ENCODE measurements at regions not wholly inside any gene's neighbourhood (a gene's known extent, or its start where the extent isn't known, plus 50 kb on each side); places are given as distances from the start of the nearest gene placed in this dataset.
"Not testable (repeated sequence)": the region's sequence is repeated elsewhere in the genome, so short reads cannot be mapped to it uniquely, and the experiment has no call there.

DNA sequence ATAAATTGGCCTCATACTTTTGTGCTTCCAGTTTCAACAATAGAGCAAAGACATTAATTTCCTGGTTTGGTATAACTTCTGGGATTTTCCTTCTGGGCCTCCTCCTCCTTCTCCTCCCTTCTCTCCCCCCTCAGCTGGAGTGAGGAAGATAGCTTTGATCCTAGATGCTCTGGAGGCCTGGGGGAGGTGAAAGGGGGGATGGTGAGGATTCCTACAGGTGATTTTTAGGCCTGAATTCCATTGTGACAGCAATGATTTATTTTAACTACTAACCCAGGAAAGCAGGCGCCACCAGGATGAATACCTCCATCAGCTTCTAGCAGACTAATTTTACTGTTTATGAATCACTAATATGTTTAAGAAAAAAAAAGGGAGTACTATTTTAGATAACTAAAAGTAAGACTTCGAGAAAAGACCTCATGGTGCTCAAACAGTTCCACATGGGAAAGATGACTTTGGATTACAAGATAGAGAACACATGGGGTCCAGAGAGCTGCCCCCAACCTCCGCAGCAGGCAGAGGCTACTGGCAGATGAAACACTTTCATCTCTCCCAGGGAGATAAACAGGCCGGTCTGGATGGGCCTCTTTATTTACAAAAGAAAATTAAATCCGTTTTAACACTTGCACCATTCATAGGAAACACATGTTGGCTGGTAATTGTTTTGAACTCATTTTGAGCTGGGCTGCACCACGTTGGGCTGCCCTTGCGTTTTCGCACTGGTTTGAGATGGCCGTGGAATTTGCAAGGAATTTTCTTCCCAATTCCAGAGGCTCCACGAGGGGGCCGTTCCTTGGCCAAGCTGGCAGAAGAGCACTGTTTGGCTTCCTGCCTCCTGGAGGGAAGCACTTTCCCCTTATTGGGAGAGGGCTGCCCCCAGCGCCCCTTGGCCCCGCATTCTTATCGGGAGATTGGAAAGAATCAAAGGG is 125.1 kb upstream of the STX18 start:
- DNase-seq (ENCODE audit: low spot score): no peak

DNA sequence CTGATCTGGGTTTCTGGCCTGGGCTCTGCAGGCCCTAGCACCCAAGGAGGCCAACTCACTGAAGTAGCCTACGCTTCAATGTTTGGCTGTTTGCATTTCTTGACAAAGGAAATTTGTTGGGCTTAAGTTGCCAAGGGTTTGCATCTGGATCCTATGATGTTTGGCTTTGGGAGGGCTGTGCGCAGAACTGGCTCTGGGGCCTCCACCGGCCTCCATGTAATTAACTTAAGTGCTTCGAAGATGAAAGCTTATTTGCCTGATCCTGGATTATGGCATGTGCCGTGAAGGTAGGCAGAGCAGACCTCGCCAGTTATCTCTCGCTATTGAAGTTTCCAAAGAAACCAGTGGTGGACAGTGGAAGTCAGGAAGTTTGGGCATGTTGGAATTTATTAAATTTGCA is 124.3 kb upstream of the STX18 start:
- no peak for DNase-seq (ENCODE audit: low spot score)

DNA sequence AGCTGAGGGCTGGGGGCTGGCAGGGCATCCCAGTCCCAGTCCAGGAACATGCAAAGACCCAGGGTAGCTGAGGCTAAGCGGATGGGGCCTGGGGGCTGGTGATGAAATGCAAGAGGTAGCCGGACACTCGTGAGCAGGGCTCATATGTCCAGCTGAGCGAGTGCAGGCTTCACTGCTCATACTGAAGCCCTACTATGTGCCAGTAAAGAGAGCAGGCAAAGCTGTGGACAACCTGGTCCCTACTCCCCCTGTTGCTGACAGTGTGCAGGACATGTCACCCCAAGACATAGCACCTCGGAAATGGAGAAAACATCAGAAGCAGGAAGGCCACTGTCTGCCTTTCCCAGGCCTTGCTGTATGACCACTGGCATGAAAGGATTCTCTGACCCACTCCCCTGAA is 122.4 kb upstream of the STX18 start:
- DNase-seq (ENCODE audit: low spot score): no peak

DNA sequence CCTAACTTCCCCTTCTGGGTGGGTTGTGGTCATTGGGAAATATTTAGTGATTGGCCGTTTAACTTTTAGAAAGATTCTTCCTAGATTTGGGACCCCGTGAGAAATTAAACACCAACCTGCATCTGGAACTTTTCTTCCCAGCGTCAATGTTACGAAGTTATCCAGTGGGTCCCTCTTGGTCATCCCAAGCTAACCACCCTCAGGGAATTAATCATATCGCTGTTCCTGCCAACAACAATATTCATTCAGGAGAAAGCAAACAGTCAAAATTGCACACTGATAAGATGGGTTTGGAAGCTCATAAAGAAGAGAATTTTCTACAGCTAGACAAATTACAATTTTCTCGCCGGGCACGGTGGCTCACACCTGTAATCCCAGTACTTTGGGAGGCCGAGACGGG is 121.2 kb upstream of the STX18 start:
- peak; percentile 67 for DNase-seq (ENCODE audit: low spot score)

DNA sequence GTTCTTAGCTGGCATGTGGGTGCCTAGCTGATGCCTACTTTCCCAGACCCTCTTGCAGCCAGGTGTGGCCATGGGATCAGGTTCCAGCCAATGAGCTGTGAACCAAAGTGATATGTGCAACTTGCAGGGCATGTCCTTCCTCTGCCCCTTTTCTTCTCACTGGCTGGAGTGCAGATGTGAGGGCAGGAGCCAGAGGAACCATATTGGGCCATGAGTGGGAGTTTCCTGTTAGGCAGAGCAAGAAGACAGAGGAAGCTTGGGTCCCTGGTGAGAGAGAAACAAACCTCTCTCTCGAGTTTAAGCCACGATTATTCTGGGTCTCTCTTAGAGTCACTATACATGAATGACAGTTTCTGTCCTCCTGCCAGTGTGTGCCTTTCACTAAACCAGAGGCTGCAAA is 120.4 kb upstream of the STX18 start:
- no peak for DNase-seq (ENCODE audit: low spot score)

DNA sequence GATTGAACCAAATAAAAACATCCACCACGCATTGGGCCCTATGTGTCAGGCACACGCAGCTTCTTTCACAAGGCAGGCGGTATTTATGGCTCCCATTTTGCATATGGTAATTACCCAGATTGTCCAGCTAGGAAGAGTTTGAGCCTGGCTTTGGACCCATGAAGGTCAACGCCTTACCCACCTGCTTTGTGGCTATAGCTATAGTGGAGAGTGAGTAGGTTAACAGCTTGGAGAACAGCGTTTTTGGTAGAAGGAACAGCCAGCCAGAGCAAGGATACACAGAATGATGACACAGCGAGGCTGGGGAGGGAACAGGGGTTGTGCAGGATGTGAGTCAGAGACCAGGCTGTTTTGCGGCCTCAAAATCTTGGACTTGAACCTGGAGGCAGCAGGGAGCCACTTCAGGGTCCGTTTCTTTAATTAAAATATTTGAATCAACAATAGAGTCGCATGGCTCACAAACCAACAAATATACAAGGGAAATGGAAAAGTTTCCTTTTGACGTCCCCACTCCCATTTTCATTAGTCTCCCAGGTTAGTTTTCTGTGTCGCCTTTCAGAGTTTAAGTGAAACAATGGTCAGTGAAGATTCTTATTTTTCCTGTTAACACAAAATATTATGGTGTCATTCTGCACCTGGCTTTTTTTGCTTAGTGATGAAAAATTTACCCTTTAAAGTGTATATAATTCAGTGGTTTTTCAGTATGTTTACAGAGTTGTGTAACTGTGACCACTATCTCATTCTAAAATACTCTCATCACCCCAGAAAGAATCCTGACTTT is 118.2 kb upstream of the STX18 start:
- peak; percentile 94 for DNase-seq (ENCODE audit: low spot score)

DNA sequence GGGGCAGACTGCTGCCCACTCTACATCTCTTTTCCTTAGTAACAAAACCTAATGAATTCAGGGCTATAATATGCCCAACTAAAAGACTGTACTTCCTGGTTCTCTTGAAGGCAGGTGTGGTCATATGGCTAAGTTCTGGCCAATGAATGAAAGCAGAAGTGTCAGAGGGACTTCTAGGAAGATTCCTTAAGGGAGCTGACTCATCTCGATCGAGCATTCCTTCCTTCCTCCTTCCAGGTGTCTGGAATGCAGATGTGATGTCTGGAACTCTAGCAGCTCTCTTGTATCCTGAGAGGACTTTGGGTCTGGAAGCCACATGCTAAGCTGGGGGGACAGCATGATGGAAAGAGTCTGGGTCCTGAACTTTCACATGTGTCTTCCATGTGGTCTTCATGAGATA is 116.2 kb upstream of the STX18 start:
- DNase-seq (ENCODE audit: low spot score): no peak

DNA sequence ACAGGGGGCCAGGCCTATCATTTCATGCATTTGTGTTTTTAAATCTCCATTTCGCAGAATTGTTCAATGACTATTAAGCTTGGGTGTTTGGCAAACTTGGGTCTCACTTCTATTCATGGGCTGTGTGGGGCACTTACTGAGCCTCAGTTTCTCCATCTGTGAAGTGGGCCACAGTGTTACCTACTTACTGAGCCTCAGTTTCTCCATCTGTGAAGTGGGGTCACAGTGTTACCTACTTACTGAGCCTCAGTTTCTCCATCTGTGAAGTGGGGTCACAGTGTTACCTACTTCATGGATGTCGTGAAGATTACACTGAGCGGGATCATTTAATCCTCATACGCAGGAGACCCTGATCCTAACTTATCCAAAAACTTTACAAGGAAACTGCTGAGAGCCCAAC is 115.1 kb upstream of the STX18 start:
- no peak for DNase-seq (ENCODE audit: low spot score)

DNA sequence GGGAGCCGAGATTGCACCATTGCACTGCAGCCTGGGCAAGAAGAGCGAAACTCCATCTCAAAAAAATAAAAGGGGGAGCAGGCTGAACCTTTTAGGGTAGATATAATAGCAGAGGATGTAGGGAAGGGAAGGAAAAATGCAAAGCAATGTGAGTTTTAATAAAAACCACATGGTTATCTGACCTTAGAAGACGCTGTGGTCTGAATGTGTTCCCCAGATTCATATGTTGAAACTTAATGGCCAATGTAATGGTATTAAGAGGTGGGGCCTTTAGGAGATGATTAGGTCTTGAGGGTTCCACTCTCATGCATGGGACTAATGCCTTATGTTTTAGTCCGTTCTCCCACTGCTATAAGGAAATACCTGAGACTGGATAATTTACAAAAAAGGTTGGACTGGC is 114.1 kb upstream of the STX18 start:
- DNase-seq (ENCODE audit: low spot score): no peak

DNA sequence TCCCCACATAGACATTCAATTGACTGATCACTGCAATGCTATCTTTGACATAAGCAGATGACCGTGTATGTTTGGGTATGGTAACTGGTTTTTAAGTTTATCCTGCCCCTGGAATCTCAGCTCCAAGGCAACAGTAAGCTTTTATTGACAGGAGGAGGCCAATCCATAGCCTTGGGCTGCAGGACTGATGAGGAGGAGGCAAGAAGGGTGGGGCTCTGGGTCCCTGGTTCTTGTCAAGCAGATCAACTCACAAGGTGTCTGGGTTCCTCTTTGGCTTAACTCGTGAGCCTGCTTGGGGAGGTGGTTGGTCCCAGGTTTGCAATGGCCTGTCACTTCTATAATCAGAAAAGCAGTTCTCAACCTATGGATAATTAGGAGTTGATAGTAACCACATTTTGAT is 113.2 kb upstream of the STX18 start:
- DNase-seq (ENCODE audit: low spot score): no peak

DNA sequence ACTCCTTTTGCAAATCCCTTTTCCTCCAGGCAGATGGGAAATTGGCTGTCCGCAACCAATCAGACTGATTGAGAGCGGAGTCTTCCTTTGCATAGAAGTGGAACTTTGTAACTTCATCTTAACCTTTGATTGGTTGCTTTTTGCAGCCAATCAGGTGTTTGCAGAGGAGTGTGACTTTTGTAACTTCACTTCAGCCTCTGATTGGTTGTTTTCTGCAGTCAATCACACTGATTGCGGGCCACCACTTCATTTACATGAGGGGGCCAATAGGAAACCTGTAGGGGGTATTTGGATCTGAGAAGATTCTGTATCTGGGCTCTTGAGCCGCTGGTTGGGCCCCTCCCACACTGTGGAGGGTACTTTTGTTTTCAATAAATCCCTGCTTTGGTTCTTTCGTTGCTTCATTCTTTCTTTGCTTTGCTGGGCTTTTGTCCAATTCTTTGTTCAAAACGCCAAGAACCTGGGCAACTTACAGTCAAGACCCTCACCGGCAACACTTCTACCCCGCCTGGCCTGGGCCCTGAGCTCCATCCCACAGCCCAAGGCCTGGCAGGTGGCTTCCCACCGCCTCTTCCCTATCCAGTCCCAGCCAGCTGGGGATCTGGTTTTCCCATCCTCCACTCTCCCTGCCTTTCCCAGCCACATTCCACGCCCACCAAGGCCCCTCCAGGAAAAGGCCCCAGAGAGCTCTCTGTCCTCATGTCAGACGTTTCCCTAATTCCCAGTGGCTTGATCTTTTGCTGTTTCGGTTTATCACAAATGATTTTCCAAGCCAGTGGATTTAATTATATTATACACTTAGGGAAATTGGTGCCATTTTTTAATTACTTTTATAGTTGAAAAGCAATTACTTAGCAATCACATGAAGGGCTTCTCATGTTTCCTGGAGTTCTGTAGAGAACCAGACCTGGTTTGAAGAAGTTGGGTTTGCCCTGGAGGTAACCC is 110.2 kb upstream of the STX18 start:
- no peak for DNase-seq (ENCODE audit: low spot score)

DNA sequence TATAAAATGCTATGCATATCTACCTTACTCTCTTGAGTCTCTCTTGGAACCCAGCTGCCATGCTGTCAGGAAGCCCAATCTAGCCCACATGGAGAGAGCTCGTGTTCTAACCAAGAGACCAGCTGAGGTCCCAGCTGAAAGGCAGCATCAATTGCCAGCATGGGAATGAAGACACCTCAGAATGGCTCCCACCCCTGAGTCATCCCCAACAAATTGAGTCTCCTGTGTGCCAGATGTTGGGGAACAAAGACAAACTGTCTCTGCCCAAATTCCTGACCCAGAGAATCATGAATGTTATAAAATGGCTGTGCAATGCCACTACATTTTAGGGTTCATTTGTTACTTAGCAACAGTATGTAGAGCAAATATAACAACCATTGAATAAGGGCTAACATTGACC is 105.2 kb upstream of the STX18 start:
- DNase-seq (ENCODE audit: low spot score): no peak

DNA sequence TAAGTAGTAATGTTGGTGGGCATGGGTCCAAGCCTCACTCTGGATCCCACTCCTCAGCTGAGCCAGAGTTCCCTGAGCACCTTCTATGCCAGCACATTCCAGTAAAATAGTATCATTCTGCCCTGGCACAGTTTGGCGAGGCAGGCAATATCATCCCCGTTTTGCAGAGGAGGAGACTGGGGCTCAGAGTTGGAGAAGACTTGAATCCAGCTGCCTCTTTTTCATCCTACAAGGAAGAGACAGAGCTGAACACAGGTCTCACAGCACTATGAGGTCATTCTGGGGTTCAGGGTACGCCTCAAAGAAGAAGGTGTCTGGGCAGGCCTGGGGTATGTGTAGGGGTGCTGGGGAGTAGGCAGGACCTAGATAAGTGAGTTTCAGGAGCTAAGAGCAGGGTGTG is 103.9 kb upstream of the STX18 start:
- no peak for DNase-seq (ENCODE audit: low spot score)

DNA sequence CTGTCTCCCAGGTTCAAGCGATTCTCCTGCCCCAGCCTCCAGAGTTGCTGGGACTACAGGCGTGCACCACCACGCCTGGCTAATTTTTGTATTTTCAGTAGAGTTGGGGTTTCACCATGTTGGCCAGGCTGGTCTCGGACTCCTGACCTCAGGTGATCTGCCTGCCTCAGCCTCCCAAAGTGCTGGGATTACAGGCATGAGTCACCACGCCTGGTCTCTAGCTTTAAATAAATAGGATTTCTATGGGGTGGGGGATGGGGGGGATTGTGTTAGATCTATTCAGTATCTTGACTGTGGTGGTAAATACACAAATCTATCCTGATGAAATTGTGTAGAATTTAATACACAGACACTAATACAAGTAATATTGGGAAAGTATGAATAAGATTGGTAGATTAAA is 102.4 kb upstream of the STX18 start:
- not testable (repeated sequence) for DNase-seq (ENCODE audit: low spot score)

DNA sequence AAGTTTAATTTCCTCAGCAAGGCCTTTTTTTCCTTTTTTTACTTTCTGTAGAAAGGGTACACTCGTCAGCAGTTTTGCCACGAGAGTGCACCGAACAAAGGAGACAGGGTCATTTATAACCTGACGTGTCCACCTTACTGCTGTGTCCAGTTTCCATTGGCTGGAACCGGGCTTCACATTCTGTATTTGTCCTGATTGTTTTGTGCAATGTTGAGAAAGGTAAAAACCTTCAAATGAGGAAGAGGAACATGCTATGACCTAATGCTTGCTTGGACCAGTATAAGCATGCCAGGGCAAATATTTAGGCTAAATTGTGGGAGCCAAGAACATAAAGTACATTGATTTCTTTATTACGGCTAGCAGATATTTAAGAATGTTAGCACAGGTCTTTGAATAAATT is 101.9 kb upstream of the STX18 start:
- DNase-seq (ENCODE audit: low spot score): not testable (repeated sequence)

DNA sequence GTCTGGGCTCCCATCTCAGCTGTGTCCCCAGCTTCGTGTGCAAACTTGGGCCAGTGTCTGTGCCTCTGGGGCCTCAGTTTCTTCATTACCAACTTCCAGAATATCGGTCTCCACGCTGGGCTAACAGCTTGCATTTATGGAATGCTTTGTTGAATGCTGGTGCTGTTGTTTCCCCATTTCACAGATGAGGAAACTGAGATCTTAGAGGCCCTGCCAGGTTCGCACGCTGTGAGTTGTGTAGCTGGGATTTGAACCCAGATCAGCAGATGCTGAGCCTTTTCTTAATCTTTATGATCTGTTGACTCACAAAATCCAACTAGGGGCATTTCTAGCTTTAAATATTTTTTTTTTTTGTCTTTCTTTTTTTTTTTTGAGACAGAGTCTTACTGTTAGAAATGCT is 101.5 kb upstream of the STX18 start:
- no peak for DNase-seq (ENCODE audit: low spot score)

DNA sequence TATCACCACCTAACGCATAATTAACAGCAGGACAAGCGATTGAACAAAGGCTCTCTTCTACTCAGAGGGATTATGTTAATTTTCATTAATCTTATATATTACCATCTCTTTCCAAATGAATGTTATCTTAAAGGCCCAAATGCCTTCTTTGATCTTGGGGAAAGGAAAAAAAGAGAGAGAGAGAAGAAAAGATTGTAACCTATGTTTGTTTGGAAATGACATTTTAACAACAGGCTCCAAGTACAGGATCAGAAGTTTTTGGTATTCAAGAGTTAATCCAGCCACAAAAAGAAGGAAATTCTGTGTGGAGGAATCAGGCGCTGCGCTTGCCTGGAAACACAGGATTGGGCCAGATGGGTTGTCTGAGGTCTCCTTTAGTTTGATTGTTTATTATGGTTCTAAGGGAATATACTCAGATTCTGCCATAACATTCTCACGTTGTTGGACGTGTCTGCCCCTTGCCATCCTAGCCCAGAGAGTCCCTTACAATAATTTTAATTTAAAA is 100.7 kb upstream of the STX18 start:
- DNase-seq (ENCODE audit: low spot score): no peak

DNA sequence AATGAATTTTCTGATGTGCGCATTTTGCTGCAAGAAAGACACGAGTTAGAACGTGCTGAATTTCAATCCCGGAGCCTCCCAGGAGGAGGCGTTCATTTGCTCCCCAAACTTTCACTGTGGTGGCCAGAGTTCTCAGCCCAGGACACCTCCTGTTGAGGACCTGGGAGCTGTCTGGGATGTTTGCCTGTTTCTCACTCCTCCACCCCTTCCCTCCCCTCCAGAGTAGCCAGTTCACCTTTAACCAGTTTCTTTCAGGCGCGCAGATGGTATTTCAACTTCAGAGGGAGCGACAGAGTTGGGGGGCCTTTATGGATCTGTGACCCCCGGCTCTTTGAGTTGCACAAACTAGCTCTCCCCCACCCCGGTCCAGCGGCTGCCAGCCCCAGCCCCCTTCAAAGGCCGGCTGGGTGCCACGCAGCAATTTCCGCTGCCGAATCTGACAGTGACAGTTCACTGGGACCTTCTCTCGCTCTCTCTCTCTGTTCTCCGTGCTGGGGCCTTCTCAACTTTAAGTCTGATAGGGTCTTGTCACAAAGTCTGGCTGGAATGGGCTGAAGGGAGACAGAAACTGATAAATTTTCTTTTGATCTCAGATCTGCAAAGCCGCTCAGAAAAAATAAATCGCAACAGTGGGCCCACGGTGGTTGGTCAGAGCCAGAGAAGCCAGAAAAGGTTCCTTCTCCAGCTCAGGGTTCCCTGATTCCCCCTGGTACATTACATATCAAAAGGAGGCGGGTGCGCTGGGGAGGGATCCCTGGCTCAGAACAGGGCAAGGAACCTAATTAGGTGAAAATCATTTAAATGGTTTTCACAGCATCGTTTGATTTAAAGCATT is 100.0 kb upstream of the STX18 start:
- no peak for DNase-seq (ENCODE audit: low spot score)

DNA sequence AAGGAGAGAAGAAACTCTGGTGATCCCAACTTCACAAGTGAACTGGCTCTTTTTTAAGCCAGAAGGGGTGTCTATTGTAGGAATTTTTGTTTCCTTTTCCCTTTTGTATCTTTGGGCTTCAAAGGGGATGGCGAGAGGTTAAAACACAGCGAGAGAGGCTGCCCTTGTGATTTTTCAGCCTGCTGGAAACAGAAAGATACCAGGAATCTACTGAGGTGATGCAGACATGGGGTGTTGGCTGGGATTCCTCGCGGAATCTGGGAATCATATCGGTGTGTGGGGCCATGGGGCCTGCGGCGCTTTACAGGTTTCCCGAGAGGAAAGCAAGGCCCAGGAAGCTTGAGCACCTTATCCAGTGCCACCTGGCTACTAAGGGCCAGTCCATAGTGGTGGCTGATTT is 99.4 kb upstream of the STX18 start:
- DNase-seq (ENCODE audit: low spot score): no peak

DNA sequence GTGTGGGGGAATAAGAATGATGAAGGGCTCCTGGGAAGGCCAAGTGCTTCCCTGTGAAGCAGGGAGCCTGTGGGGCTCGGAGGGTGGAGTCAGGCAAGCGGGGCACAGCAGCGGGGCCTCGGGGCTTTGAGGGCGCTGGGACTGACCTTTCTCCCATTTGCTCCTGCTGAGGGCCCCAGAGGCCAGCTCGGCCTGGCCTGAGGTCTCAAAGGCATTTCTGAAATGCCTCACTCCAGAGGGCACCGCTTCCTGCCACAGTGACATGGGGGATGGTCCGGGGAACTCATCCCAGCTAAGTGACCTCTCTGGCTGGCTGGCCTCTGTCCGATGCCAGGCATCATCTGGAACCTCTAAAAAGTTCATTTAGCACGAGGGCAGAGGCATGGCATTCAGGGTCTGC is 98.8 kb upstream of the STX18 start:
- no peak for DNase-seq (ENCODE audit: low spot score)

DNA sequence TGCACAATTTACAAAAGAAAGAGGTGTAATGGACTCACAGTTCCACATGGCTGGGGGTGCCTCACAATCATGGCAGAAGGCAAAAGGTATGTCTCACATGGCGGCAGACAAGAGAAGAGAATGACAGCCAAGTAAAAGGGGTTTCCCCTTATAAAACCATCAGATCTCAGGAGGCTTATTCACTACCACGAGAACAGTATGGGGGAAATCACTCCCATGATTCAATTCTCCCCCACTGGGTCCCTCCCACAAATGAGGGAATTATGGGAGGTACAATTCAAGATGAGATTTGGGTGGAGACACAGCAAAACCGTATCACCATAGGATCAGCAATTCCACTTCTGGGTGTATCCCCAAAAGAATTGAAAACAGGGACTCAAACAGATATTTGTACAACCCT is 97.5 kb upstream of the STX18 start:
- DNase-seq (ENCODE audit: low spot score): no peak
